Lower leg skin (tissue), 3 donors: ENCODE measurements at regions not wholly inside any gene's neighbourhood (a gene's known extent, or its start where the extent isn't known, plus 50 kb on each side); places are given as distances from the start of the nearest gene placed in this dataset.

ENCODE experiments used
- POLR2A ChIP-seq, 2 donors: fragments of 450-650 bp; IDR thresholded peaks; one replicate each; pipeline ENCODE4 v1.6.1; 2016 to 2017; ENCODE audit warnings: antibody characterized with exemption in 2 of 2, mild to moderate bottlenecking in 1 of 2, moderate library complexity in 1 of 2
- TF ChIP-seq, protein P1 (sequence below), 3 donors: fragments of 450-650 bp; IDR thresholded peaks; one replicate each; pipeline ENCODE4 v1.5.1; 2016; ENCODE audit warnings: antibody characterized with exemption in 3 of 3, mild to moderate bottlenecking in 3 of 3, moderate library complexity in 2 of 3

DNA sequence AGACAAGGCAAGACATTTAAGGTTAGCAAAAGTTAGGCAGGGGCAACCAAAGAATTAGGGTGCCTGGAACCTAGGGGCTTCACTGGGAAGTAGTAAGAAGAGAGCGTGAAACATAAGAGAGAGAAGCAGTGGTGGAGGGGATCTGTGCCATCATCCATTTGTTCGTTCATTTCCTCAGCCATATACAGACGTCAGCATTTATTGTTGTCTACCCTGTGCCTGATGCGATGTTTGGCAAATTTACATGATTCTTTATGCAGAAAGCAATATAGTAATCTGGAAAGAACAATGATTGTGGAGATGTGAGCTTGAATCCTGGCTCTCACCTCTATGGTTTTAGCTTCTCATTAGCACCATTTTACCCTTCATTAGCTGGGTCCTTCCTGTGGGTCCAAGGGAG is 477.5 kb upstream of the MPDZ start:
- TF ChIP-seq, protein P1, sequence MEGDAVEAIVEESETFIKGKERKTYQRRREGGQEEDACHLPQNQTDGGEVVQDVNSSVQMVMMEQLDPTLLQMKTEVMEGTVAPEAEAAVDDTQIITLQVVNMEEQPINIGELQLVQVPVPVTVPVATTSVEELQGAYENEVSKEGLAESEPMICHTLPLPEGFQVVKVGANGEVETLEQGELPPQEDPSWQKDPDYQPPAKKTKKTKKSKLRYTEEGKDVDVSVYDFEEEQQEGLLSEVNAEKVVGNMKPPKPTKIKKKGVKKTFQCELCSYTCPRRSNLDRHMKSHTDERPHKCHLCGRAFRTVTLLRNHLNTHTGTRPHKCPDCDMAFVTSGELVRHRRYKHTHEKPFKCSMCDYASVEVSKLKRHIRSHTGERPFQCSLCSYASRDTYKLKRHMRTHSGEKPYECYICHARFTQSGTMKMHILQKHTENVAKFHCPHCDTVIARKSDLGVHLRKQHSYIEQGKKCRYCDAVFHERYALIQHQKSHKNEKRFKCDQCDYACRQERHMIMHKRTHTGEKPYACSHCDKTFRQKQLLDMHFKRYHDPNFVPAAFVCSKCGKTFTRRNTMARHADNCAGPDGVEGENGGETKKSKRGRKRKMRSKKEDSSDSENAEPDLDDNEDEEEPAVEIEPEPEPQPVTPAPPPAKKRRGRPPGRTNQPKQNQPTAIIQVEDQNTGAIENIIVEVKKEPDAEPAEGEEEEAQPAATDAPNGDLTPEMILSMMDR (IDR thresholded peaks at IDR 0.05) = no peak
- no peak for TF ChIP-seq POLR2A (IDR thresholded peaks at IDR 0.05)
